Stomach (tissue), 8 donors: ENCODE measurements at regions not wholly inside any gene's neighbourhood (a gene's known extent, or its start where the extent isn't known, plus 50 kb on each side); places are given as distances from the start of the nearest gene placed in this dataset.

ENCODE experiments used
- DNase-seq, 2 donors: peaks; one replicate each; pipeline versions ENCODE4 v3.0.0 to v3.0.0-alpha.2; 2013 to 2019
- H3K27ac ChIP-seq, 5 donors: fragments of 200-600 bp in 4 of 5; sonication (generic) in 4 of 5; one replicate each; pipeline ENCODE4 v1.5.1; 2013 to 2019; ENCODE audit warnings: mild to moderate bottlenecking in 1 of 5, moderate library complexity in 1 of 5
- H3K27me3 ChIP-seq, 3 donors: fragments of 200-600 bp; sonication (generic); one replicate each; pipeline ENCODE4 v1.5.1; 2017 to 2019; ENCODE audit warnings: mixed run types in 1 of 3
- H3K36me3 ChIP-seq, 4 donors: fragments of 200-600 bp; sonication (generic); 1 replicate in 3 of 4; 2 replicates in 1 of 4; pipeline ENCODE4 v1.5.1; 2016 to 2019
- H3K4me1 ChIP-seq, 4 donors: fragments of 200-600 bp; sonication (generic); one replicate each; pipeline ENCODE4 v1.5.1; 2016 to 2019
- H3K4me3 ChIP-seq, 4 donors: fragments of 200-600 bp; sonication (generic) in 3 of 4; one replicate each; pipeline ENCODE4 v1.5.1; 2016 to 2019; ENCODE audit warnings: mild to moderate bottlenecking in 1 of 4
- H3K9me3 ChIP-seq, 4 donors: fragments of 200-600 bp; sonication (generic); one replicate each; pipeline ENCODE4 v1.5.1; 2016 to 2019
- EP300 ChIP-seq: sonication (generic); formaldehyde crosslinking; IDR thresholded peaks from one replicate; pipeline ENCODE4 v1.6.1; 2017; ENCODE audit warnings: antibody characterized with exemption
- POLR2A ChIP-seq, 4 donors: fragments of 450-650 bp; IDR thresholded peaks; one replicate each; pipeline ENCODE4 v1.6.1; 2016; ENCODE audit warnings: antibody characterized with exemption in 4 of 4, control low read depth in 2 of 4, mild to moderate bottlenecking in 1 of 4, moderate library complexity in 1 of 4
- POLR2AphosphoS5 ChIP-seq, 3 donors: sonication (generic); formaldehyde crosslinking; IDR thresholded peaks; one replicate each; pipeline ENCODE4 v1.6.1; 2016; ENCODE audit warnings: antibody characterized with exemption in 3 of 3
- WGBS, 5 donors: extraction: QIAGEN DNeasy Blood & Tissue Kit in 3 of 5; methylation state at CpG; one replicate each; pipeline versions ENCODE4 v1.1.5 to v1.1.7; 2013 to 2018; 5-methylcytosine and 5-hydroxymethylcytosine counted together
- intact Hi-C: fragments of 100-400 bp; cut with DNase I; formaldehyde crosslinking; loops from one replicate; pipeline ENCODE4 v1.15.1; 2023; ENCODE audit warnings: low total_unique reads
- TF ChIP-seq, protein P1 (sequence below), 7 experiments: fragments of 450-650 bp in 4 of 7; fragments of 200-600 bp in 3 of 7; sonication (generic) in 3 of 7; IDR thresholded peaks; one replicate each; pipeline ENCODE4 v1.5.1; 2016 to 2019; ENCODE audit warnings: antibody characterized with exemption in 7 of 7, control low read depth in 2 of 7, mild to moderate bottlenecking in 1 of 7
- donor health status: healthy with polysubstance abuse.
- donor health status: Bipolar disorder and iron deficiency.
- donor health status: healthy.

DNA sequence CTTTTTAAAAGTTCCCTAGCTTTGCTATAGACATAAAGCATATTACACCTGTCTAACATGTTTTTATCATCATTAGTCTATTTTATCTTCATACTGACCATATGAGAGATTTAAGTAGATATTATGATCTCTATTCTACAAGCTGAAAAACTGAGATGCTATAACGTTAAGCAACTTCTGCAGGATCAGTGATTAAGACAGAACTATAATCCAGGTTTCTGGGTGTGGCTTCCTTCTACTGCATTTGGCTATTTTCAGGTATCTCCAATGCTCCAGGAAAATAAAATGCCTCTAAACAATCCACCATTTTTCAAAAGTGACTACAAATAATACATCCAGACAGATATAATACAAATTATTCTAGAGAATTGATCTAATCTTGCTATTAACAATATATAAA is 53.4 kb downstream of the RGS2 start:
- intact Hi-C loops = no loop called here
- Histone ChIP-seq H3K27ac (peak overlapping the region in 1 of 5 donors; percentile 39), H3K4me3 (no peak overlapping the region), H3K9me3 (no peaks in the 10 kb centered on the region), H3K27me3 (no peaks in the 10 kb centered on the region), H3K36me3 (no peaks in the 10 kb centered on the region), H3K4me1 (peaks cover 0 to 21% (median 4%) of the 10 kb centered on the region in 4 donors)
- no peak for DNase-seq
- TF ChIP-seq, protein P1, sequence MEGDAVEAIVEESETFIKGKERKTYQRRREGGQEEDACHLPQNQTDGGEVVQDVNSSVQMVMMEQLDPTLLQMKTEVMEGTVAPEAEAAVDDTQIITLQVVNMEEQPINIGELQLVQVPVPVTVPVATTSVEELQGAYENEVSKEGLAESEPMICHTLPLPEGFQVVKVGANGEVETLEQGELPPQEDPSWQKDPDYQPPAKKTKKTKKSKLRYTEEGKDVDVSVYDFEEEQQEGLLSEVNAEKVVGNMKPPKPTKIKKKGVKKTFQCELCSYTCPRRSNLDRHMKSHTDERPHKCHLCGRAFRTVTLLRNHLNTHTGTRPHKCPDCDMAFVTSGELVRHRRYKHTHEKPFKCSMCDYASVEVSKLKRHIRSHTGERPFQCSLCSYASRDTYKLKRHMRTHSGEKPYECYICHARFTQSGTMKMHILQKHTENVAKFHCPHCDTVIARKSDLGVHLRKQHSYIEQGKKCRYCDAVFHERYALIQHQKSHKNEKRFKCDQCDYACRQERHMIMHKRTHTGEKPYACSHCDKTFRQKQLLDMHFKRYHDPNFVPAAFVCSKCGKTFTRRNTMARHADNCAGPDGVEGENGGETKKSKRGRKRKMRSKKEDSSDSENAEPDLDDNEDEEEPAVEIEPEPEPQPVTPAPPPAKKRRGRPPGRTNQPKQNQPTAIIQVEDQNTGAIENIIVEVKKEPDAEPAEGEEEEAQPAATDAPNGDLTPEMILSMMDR (IDR thresholded peaks at IDR 0.05) = no peak
- TF ChIP-seq EP300 = no peak
- no peak for TF ChIP-seq POLR2A (IDR thresholded peaks at IDR 0.05)
- TF ChIP-seq POLR2AphosphoS5 (IDR thresholded peaks at IDR 0.05) = no peak
- WGBS, 5 donors = 34 to 47% (median 40%) methylated on average over 1 of the region's 1 CpG

DNA sequence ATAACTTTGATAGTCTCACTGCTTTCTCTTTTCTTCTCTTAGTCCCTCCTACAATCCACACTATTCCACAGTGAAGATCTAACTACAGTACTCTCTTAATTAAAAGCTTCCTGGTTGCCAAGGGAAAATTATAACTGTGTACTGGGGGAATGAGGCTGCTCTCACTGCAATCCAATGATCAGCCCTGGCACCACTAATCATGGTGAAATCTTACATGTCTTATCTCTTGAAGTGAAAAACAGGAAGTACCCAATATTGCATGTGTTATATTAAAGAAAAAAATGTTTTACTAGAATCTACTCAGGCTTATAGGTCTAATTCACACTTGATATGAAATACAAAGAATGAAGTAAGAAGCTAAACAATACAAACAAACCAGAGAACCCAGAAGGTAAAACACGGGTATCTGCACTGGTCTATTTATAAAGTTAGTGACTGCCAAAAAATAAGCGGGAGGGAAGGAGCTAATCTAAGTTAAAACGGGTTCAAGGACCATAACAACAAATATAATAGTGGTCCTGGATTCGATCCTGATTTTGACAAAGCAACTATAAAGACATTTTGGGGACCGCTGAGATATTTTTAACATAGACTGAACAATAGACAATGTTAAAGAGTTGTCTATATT is 57.5 kb downstream of the RGS2 start:
- WGBS, 5 donors = 30 to 49% (median 44%) methylated on average over 5 of the region's 5 CpGs

DNA sequence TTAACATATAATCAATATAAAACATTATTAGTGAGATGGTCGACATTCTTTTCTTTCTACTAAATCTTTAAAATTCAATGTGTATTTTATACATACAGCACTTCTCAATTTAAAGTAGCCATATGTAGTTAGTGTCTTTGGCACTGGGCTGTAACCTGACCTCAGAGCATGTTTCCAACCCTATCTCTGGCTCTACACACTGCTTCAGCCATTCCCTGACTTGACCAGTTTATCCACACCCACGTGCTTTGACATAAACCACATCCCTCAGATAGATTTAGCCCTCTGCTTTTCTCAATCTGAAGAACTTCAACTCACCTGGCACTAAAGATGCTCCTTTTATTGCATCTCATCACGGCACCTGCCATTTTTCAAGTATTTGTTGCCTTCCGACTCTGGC is 58.3 kb downstream of the RGS2 start:
- peaks cover 0 to 4% (median 1%) of the 10 kb centered on the region in 4 donors for H3K4me1 ChIP-seq
- H3K4me3 ChIP-seq = no peak overlapping the region
- no peak overlapping the region for H3K27ac ChIP-seq
- H3K9me3 ChIP-seq = no peaks in the 10 kb centered on the region
- no peak for DNase-seq
- no peaks in the 10 kb centered on the region for H3K36me3 ChIP-seq
- 81 to 88% (median 83%) methylated on average over 4 of the region's 4 CpGs for WGBS, 5 donors
- intact Hi-C loops = no loop called here
- H3K27me3 ChIP-seq = no peaks in the 10 kb centered on the region
- no peak for TF ChIP-seq POLR2AphosphoS5 (IDR thresholded peaks at IDR 0.05)
- TF ChIP-seq POLR2A (IDR thresholded peaks at IDR 0.05) = no peak
- TF ChIP-seq, protein P1 (IDR thresholded peaks at IDR 0.05) = no peak
- TF ChIP-seq EP300 = no peak

More for the DNA sequence above, 57.5 kb downstream of the RGS2 start:
- TF ChIP-seq POLR2A (IDR thresholded peaks at IDR 0.05) (no peak), EP300 (no peak), POLR2AphosphoS5 (IDR thresholded peaks at IDR 0.05) (no peak)
- TF ChIP-seq, protein P1 (IDR thresholded peaks at IDR 0.05) = no peak
- Histone ChIP-seq H3K27me3 (no peaks in the 10 kb centered on the region), H3K27ac (no peak overlapping the region), H3K9me3 (no peaks in the 10 kb centered on the region), H3K36me3 (no peaks in the 10 kb centered on the region), H3K4me1 (peaks cover 0 to 9% (median 2%) of the 10 kb centered on the region in 4 donors), H3K4me3 (no peak overlapping the region)
- no peak for DNase-seq
- intact Hi-C loops = no loop called here

DNA sequence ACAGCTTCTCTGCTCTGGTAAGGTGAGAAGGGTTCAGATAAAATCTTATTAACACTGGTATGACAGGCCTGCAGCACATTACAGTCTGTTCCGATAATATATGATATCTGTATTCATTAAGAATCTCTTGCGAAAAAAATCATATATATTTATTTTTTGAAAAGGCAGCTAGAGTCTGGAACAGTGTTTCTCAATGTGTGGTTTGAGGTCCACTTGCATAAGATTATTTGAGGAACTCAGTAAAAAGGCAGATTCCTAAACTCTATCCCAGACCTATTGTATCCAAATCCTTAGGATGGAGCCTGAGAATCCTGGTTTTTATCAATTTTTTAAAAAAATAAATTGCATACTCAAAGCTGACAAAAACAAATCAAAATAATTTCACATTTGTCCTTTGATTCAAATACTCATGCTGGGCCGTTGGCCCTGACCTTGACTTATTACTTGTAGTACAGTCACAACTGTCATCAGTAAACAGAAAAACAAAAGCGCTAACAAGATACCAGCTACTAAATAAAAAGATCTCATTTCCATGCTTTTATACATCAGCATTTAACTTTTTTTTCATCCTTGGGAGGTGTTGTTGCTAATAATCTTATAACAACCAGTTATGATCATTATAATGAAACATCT is 60.6 kb downstream of the RGS2 start:
- Histone ChIP-seq H3K36me3 (no peaks in the 10 kb centered on the region), H3K4me3 (no peak overlapping the region), H3K27me3 (no peaks in the 10 kb centered on the region), H3K4me1 (no peaks in the 10 kb centered on the region), H3K27ac (no peak overlapping the region), H3K9me3 (no peaks in the 10 kb centered on the region)
- 82 to 91% (median 90%) methylated on average over 4 of the region's 4 CpGs for WGBS, 5 donors
- intact Hi-C loops = no loop called here
- TF ChIP-seq EP300 (no peak), POLR2AphosphoS5 (IDR thresholded peaks at IDR 0.05) (no peak), POLR2A (IDR thresholded peaks at IDR 0.05) (no peak)
- TF ChIP-seq, protein P1 (IDR thresholded peaks at IDR 0.05) = no peak
- DNase-seq = no peak
